Inferior parietal cortex (tissue), 1 donor: ENCODE measurements at regions not wholly inside any gene's neighbourhood (a gene's known extent, or its start where the extent isn't known, plus 50 kb on each side); places are given as distances from the start of the nearest gene placed in this dataset.
"Not testable (repeated sequence)": the region's sequence is repeated elsewhere in the genome, so short reads cannot be mapped to it uniquely, and the experiment has no call there.

ENCODE experiments used
- DNase-seq: peaks from one replicate; pipeline ENCODE4 v3.0.0-alpha.2; 2016; ENCODE audit errors: extremely low spot score

GRCh38 chr3:191741847-191742350 is 280.9 kb downstream of the PYDC2 start:
- not testable (repeated sequence) for DNase-seq

GRCh38 chr3:191743283-191743682 is 282.3 kb downstream of the PYDC2 start:
- no peak for DNase-seq

- DNase-seq, result no peak
Observed at GRCh38 chr3:191750618-191751017, 289.7 kb downstream of the PYDC2 start.

- no peak for DNase-seq
Observed at GRCh38 chr3:191753196-191753595, 292.2 kb downstream of the PYDC2 start.

GRCh38 chr3:191761906-191762305 is 300.9 kb downstream of the PYDC2 start:
- peak; percentile 32 for DNase-seq

- peak; percentile 47 for DNase-seq
Observed at GRCh38 chr3:191762323-191762960, 301.5 kb downstream of the PYDC2 start.

GRCh38 chr3:191768421-191768820 is 307.5 kb downstream of the PYDC2 start:
- no peak for DNase-seq

GRCh38 chr3:191770541-191770940 is 309.6 kb downstream of the PYDC2 start:
- DNase-seq, result no peak

- no peak for DNase-seq
Observed at GRCh38 chr3:191774485-191774884, 313.5 kb downstream of the PYDC2 start.

- DNase-seq, result no peak
Observed at GRCh38 chr3:191775451-191776233, 314.7 kb downstream of the PYDC2 start.

- no peak for DNase-seq
Observed at GRCh38 chr3:191781044-191781443, 320.1 kb downstream of the PYDC2 start.

- no peak for DNase-seq
Observed at GRCh38 chr3:191783024-191783423, 322.1 kb downstream of the PYDC2 start.

- no peak for DNase-seq
Observed at GRCh38 chr3:191790934-191791333, 330.0 kb downstream of the PYDC2 start.

GRCh38 chr3:191792580-191792979 is 331.6 kb downstream of the PYDC2 start:
- no peak for DNase-seq

GRCh38 chr3:191795196-191795595 is 334.2 kb downstream of the PYDC2 start:
- no peak for DNase-seq

GRCh38 chr3:191797271-191797670 is 336.3 kb downstream of the PYDC2 start:
- no peak for DNase-seq

- DNase-seq, result no peak
Observed at GRCh38 chr3:191802671-191803070, 341.7 kb downstream of the PYDC2 start.

- no peak for DNase-seq
Observed at GRCh38 chr3:191804935-191805334, 344.0 kb downstream of the PYDC2 start.

- no peak for DNase-seq
Observed at GRCh38 chr3:191808073-191808472, 347.1 kb downstream of the PYDC2 start.

GRCh38 chr3:191809326-191809949 is 348.5 kb downstream of the PYDC2 start:
- no peak for DNase-seq

- no peak for DNase-seq
Observed at GRCh38 chr3:191813245-191813644, 352.3 kb downstream of the PYDC2 start.

GRCh38 chr3:191848818-191849217 is 387.9 kb downstream of the PYDC2 start:
- DNase-seq, result no peak

GRCh38 chr3:191859531-191859930 is 398.6 kb downstream of the PYDC2 start:
- DNase-seq, result peak; percentile 9
